Lower lobe of right lung (tissue), 2 donors: ENCODE measurements at regions not wholly inside any gene's neighbourhood (a gene's known extent, or its start where the extent isn't known, plus 50 kb on each side); places are given as distances from the start of the nearest gene placed in this dataset.

Source experiments
- ATAC-seq, 2 donors: fragments of 200-7000 bp; cut with Tn5 transposase; one replicate each; pipeline ENCODE4 v1.9.1; 2020 to 2022; ENCODE audit warnings: mild to moderate bottlenecking in 2 of 2, moderate library complexity in 2 of 2
- DNase-seq: peaks from one replicate; pipeline ENCODE4 v3.0.0-alpha.2; 2020
- H3K27ac ChIP-seq: fragments of 200-600 bp; one replicate; pipeline ENCODE4 v1.8.0; 2022
- H3K27me3 ChIP-seq: fragments of 200-600 bp; one replicate; pipeline ENCODE4 v1.8.0; 2022; ENCODE audit warnings: low read depth
- H3K36me3 ChIP-seq: fragments of 200-600 bp; one replicate; pipeline ENCODE4 v1.8.0; 2022; ENCODE audit warnings: mild to moderate bottlenecking
- H3K4me1 ChIP-seq: fragments of 200-600 bp; one replicate; pipeline ENCODE4 v1.8.0; 2022
- H3K4me3 ChIP-seq: fragments of 200-600 bp; one replicate; pipeline ENCODE4 v1.8.0; 2022; ENCODE audit warnings: mild to moderate bottlenecking
- H3K9me3 ChIP-seq: fragments of 200-600 bp; one replicate; pipeline ENCODE4 v1.8.0; 2022
- intact Hi-C: fragments of 100-400 bp; cut with DNase I; formaldehyde crosslinking; loops from one replicate; pipeline ENCODE4 v1.11.0; 2022
- TF ChIP-seq, protein P1 (sequence below): fragments of 200-600 bp; IDR thresholded peaks from one replicate; pipeline ENCODE4 v1.8.0; 2022; ENCODE audit warnings: antibody characterized with exemption, mild to moderate bottlenecking
- donor health status: DM: no; HTN: yes; CAD: no; lungs with severe emphysema.

DNA sequence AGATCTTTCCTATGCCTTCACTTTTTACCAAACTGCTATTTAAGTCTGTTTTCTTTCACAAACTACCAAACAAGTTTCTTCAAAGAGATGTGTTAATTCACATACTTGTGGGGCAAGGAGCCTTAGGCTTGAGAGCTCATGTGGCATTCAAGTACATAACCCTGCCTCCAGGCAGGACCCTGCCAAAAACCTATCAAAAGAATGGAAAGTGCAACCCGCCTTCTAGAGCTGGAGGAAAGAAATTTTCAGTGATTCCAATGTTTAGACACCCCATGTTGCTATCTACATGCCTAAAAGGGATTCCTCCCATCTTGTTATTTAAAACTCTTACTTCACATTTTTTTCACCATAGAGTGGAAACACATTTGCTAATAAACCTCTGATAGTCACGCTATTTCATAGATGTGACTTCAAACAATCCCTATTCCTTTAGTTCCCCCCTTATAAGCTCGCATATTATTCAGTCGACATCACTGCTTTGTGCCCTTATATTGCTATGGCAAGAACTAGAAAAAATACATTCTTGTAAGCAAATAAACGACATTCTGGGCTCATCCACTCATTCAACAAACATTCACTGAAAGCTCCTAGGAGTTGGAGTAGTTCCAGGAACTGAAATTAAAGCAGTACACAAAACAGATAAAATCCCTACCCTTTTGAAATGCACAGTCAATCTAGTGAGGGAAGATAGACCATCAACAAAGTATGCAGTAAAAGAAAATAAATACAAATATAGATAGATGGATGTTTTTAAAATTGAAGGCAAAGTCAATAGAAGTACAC, 518.1 kb downstream of the ELAVL2 start:
- intact Hi-C loops = no loop called here
- Histone ChIP-seq H3K27me3 (no peaks in the 10 kb centered on the region), H3K4me1 (no peaks in the 10 kb centered on the region), H3K9me3 (no peaks in the 10 kb centered on the region), H3K36me3 (no peaks in the 10 kb centered on the region), H3K27ac (no peak overlapping the region), H3K4me3 (no peak overlapping the region)
- no peak for DNase-seq
- no peak for ATAC-seq
- TF ChIP-seq, protein P1, sequence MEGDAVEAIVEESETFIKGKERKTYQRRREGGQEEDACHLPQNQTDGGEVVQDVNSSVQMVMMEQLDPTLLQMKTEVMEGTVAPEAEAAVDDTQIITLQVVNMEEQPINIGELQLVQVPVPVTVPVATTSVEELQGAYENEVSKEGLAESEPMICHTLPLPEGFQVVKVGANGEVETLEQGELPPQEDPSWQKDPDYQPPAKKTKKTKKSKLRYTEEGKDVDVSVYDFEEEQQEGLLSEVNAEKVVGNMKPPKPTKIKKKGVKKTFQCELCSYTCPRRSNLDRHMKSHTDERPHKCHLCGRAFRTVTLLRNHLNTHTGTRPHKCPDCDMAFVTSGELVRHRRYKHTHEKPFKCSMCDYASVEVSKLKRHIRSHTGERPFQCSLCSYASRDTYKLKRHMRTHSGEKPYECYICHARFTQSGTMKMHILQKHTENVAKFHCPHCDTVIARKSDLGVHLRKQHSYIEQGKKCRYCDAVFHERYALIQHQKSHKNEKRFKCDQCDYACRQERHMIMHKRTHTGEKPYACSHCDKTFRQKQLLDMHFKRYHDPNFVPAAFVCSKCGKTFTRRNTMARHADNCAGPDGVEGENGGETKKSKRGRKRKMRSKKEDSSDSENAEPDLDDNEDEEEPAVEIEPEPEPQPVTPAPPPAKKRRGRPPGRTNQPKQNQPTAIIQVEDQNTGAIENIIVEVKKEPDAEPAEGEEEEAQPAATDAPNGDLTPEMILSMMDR = no peak

GRCh38 chr9:23309800-23310199, 516.2 kb downstream of the ELAVL2 start:
- H3K9me3 ChIP-seq = no peaks in the 10 kb centered on the region
- H3K4me1 ChIP-seq = no peaks in the 10 kb centered on the region
- no peaks in the 10 kb centered on the region for H3K27me3 ChIP-seq
- no peak overlapping the region for H3K27ac ChIP-seq
- ATAC-seq (no peak), DNase-seq (no peak)
- TF ChIP-seq, protein P1 = no peak
- H3K36me3 ChIP-seq = no peaks in the 10 kb centered on the region
- intact Hi-C loops = no loop called here
- H3K4me3 ChIP-seq = no peak overlapping the region

DNA sequence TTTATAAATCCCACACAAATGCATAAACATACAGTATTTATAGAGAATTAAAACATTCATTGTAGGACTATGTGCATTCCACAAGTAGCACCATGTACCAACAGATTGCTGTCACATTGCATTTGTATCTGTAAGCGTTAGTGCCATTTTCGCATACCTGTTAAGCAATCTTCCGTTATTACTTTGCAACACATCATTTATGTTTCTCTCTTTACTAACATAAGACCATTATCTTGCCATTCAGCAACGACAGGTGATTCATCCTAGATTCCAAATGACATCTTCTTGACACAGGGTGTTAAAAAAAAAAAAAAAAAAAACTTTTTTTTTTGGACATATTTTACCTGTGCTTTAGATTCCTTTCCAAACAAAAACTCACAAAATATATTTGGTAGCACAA, 511.8 kb downstream of the ELAVL2 start:
- no peaks in the 10 kb centered on the region for H3K4me1 ChIP-seq
- H3K9me3 ChIP-seq = no peaks in the 10 kb centered on the region
- H3K27ac ChIP-seq = no peak overlapping the region
- H3K4me3 ChIP-seq = no peak overlapping the region
- TF ChIP-seq, protein P1 = no peak
- intact Hi-C loops = no loop called here
- H3K36me3 ChIP-seq = no peaks in the 10 kb centered on the region
- no peak for ATAC-seq
- H3K27me3 ChIP-seq = no peaks in the 10 kb centered on the region
- no peak for DNase-seq

GRCh38 chr9:23319092-23319491, 506.9 kb downstream of the ELAVL2 start:
- no peaks in the 10 kb centered on the region for H3K36me3 ChIP-seq
- DNase-seq = no peak
- intact Hi-C loops = no loop called here
- no peak overlapping the region for H3K4me3 ChIP-seq
- H3K27me3 ChIP-seq = no peaks in the 10 kb centered on the region
- no peaks in the 10 kb centered on the region for H3K4me1 ChIP-seq
- TF ChIP-seq, protein P1 = no peak
- H3K27ac ChIP-seq = no peak overlapping the region
- ATAC-seq = no peak
- H3K9me3 ChIP-seq = no peaks in the 10 kb centered on the region

GRCh38 chr9:23321049-23321448, 505.0 kb downstream of the ELAVL2 start:
- Histone ChIP-seq H3K4me1 (no peaks in the 10 kb centered on the region), H3K27ac (no peak overlapping the region), H3K36me3 (no peaks in the 10 kb centered on the region), H3K9me3 (no peaks in the 10 kb centered on the region), H3K4me3 (no peak overlapping the region), H3K27me3 (no peaks in the 10 kb centered on the region)
- intact Hi-C loops = no loop called here
- TF ChIP-seq, protein P1 = no peak
- no peak for ATAC-seq
- no peak for DNase-seq
